DOHH2 (cell line): ENCODE measurements at regions not wholly inside any gene's neighbourhood (a gene's known extent, or its start where the extent isn't known, plus 50 kb on each side); places are given as distances from the start of the nearest gene placed in this dataset.

Experiments used
- EZH2phosphoT487 ChIP-seq: fragments of 200-600 bp; sonication (generic); IDR thresholded peaks from 2 replicates; pipeline ENCODE4 v1.6.1; 2017; ENCODE audit warnings: borderline replicate concordance, mild to moderate bottlenecking, antibody characterized with exemption, low read length, moderate library complexity, mixed read lengths
- TF ChIP-seq, protein P1 (sequence below): fragments of 200-600 bp; sonication (generic); IDR thresholded peaks from one replicate; pipeline ENCODE4 v1.5.1; 2014; ENCODE audit warnings: antibody characterized with exemption, mild to moderate bottlenecking, low read depth, low read length; ENCODE audit not compliant: poor library complexity, severe bottlenecking

DNA sequence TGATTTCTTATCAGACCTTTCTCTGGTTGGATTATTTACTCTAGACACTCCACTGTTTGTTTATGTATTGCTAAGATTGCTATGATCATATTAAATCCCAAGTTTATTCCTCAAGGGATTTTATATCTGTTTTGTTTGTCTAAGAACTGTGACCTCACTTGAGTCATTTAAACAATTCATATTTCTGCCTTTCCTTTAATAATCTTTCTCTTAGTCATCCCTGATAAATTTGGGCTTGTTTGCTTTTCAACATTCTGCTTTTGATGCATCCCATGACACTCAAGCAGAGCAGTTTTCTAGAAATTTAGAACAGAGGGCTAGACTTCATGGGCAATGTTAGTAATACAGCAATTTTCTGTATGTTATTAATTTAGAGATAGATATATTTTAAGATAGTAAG is 231.6 kb upstream of the TNC start:
- TF ChIP-seq, protein P1, sequence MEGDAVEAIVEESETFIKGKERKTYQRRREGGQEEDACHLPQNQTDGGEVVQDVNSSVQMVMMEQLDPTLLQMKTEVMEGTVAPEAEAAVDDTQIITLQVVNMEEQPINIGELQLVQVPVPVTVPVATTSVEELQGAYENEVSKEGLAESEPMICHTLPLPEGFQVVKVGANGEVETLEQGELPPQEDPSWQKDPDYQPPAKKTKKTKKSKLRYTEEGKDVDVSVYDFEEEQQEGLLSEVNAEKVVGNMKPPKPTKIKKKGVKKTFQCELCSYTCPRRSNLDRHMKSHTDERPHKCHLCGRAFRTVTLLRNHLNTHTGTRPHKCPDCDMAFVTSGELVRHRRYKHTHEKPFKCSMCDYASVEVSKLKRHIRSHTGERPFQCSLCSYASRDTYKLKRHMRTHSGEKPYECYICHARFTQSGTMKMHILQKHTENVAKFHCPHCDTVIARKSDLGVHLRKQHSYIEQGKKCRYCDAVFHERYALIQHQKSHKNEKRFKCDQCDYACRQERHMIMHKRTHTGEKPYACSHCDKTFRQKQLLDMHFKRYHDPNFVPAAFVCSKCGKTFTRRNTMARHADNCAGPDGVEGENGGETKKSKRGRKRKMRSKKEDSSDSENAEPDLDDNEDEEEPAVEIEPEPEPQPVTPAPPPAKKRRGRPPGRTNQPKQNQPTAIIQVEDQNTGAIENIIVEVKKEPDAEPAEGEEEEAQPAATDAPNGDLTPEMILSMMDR = no peak
- no peak for TF ChIP-seq EZH2phosphoT487
